ENCODE measurements at regions not wholly inside any gene's neighbourhood (a gene's known extent, or its start where the extent isn't known, plus 50 kb on each side); places are given as distances from the start of the nearest gene placed in this dataset.

DNA sequence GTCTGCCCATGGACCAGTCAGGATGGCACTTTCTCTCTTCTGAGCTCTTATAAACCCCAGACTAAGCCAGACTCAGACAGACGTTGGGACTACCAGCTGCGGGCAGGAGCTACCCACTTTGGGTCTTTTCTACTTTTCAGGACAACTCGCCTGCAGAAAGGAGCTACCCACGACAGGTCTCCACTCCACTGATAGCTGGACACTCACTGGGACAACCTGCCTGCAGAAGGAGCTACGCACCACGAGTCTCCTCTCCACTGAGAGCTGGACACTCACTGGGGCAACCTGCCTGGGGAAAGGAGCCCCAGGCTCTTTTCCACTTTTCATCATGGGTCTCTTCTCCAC is 1440.2 kb upstream of the ACO1 start:
- Histone ChIP-seq H2BK5ac (ENCODE audit: low read depth, low read length, poor library complexity) (no peak overlapping the region), H3K79me1 (ENCODE audit: low read length) (no peaks in the 10 kb centered on the region), H3K23ac (ENCODE audit: low read length) (no peak overlapping the region), H4K12ac (ENCODE audit: low read depth, low read length) (no peak overlapping the region), H3K27ac (ENCODE audit: low read depth, low read length) (no peak overlapping the region), H2BK12ac (ENCODE audit: low read length) (no peak overlapping the region), H2AK5ac (ENCODE audit: low read length) (no peak overlapping the region), H3K9me3 (ENCODE audit: insufficient read depth, low read depth, low read length) (no peaks in the 10 kb centered on the region), H3K27me3 (ENCODE audit: insufficient read depth, low read length) (no peaks in the 10 kb centered on the region), H4K91ac (ENCODE audit: low read depth, low read length) (no peak overlapping the region), H3K18ac (ENCODE audit: low read length) (no peak overlapping the region), H4K8ac (ENCODE audit: low read depth, low read length) (no peak overlapping the region), H3K4ac (ENCODE audit: low read depth, low read length) (no peak overlapping the region), H3K4me2 (ENCODE audit: low read length) (no peak overlapping the region), H3K9ac (ENCODE audit: low read length) (no peak overlapping the region), H2BK120ac (ENCODE audit: insufficient read depth, low read length, poor library complexity) (no peak overlapping the region), H3K4me3 (ENCODE audit: low read depth, low read length) (no peak overlapping the region), H2AFZ (ENCODE audit: insufficient read depth, low read length, poor library complexity) (no peak overlapping the region), H3K36me3 (ENCODE audit: control insufficient read depth in 1 of 2, insufficient read depth in 2 of 2, low read length in 2 of 2) (no peaks in the 10 kb centered on the region), H3K79me2 (ENCODE audit: control insufficient read depth, insufficient read depth, low read length, poor library complexity) (no peaks in the 10 kb centered on the region), H3K14ac (ENCODE audit: low read length) (no peak overlapping the region), H3K4me1 (ENCODE audit: control insufficient read depth in 1 of 2, insufficient read depth in 2 of 2, low read length in 2 of 2) (no peaks in the 10 kb centered on the region)
- no peak for DNase-seq
- WGBS (ENCODE audit: extremely low coverage, insufficient coverage, insufficient read length) = no CpG with 5 or more reads among the region's 6 CpGs

DNA sequence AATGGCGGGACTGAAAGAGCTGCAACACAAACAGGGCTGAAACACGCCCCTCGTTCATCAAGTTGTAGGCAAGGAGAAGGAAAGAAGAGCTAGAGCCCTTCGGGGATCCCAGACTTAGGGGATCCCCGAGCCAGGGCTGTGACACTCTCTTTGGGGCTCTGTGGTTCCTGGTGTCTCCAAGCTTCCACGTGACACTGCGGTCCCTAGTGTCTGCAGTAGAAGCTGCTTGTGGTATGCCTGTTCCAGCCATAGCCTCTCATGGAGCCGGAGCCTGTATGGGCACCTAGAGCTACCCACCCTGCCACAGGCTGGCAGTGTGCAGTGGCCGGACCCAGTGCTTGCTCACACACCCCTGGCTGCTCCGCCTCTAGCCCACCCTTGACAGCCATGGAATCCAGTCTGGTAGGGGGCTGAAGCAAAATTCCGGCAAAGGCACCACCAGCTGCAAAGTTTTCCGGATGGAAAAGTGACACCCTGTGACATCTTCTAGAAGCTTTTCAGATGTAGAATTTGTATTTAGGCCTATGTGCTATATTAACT is 1439.6 kb upstream of the ACO1 start:
- no peak for DNase-seq
- no peak overlapping the region for H3K18ac ChIP-seq (ENCODE audit: low read length)
- no peaks in the 10 kb centered on the region for H3K4me1 ChIP-seq (ENCODE audit: control insufficient read depth in 1 of 2, insufficient read depth in 2 of 2, low read length in 2 of 2)
- H2AK5ac ChIP-seq (ENCODE audit: low read length) = no peak overlapping the region
- H2BK5ac ChIP-seq (ENCODE audit: low read depth, low read length, poor library complexity) = no peak overlapping the region
- WGBS (ENCODE audit: extremely low coverage, insufficient coverage, insufficient read length) = no CpG with 5 or more reads among the region's 12 CpGs
- no peak overlapping the region for H3K9ac ChIP-seq (ENCODE audit: low read length)
- no peak overlapping the region for H2BK12ac ChIP-seq (ENCODE audit: low read length)
- no peak overlapping the region for H2AFZ ChIP-seq (ENCODE audit: insufficient read depth, low read length, poor library complexity)
- H3K9me3 ChIP-seq (ENCODE audit: insufficient read depth, low read depth, low read length) = no peaks in the 10 kb centered on the region
- H3K79me1 ChIP-seq (ENCODE audit: low read length) = no peaks in the 10 kb centered on the region
- no peak overlapping the region for H3K4ac ChIP-seq (ENCODE audit: low read depth, low read length)
- no peak overlapping the region for H3K4me3 ChIP-seq (ENCODE audit: low read depth, low read length)
- H3K14ac ChIP-seq (ENCODE audit: low read length) = no peak overlapping the region
- H4K8ac ChIP-seq (ENCODE audit: low read depth, low read length) = no peak overlapping the region
- no peaks in the 10 kb centered on the region for H3K27me3 ChIP-seq (ENCODE audit: insufficient read depth, low read length)
- no peaks in the 10 kb centered on the region for H3K79me2 ChIP-seq (ENCODE audit: control insufficient read depth, insufficient read depth, low read length, poor library complexity)
- H2BK120ac ChIP-seq (ENCODE audit: insufficient read depth, low read length, poor library complexity) = no peak overlapping the region
- no peak overlapping the region for H4K12ac ChIP-seq (ENCODE audit: low read depth, low read length)
- H3K36me3 ChIP-seq (ENCODE audit: control insufficient read depth in 1 of 2, insufficient read depth in 2 of 2, low read length in 2 of 2) = no peaks in the 10 kb centered on the region
- no peak overlapping the region for H3K23ac ChIP-seq (ENCODE audit: low read length)
- no peak overlapping the region for H3K27ac ChIP-seq (ENCODE audit: low read depth, low read length)
- H3K4me2 ChIP-seq (ENCODE audit: low read length) = no peak overlapping the region
- no peak overlapping the region for H4K91ac ChIP-seq (ENCODE audit: low read depth, low read length)

DNA sequence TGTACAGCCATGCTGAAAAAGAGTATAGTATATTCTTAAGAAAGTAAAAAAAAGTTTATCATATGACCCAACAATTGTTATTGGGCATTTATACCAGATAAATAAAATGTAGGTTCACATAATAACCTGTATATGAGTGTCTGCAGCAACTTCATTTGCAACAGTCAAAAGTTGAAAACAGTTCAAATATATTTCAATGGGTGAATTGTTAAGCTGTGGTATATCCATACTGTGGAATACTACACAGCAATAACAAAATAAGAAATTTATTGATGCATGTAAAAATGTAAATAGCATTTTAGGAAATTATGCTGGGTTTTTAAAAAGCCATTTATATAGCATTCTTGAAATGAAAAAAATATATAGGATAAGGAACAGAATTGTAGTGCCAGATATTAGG is 1420.1 kb upstream of the ACO1 start:
- Histone ChIP-seq H3K14ac (ENCODE audit: low read length) (no peak overlapping the region), H3K4me2 (ENCODE audit: low read length) (no peak overlapping the region), H3K79me1 (ENCODE audit: low read length) (no peaks in the 10 kb centered on the region), H2BK120ac (ENCODE audit: insufficient read depth, low read length, poor library complexity) (no peak overlapping the region), H3K9ac (ENCODE audit: low read length) (no peak overlapping the region), H3K27ac (ENCODE audit: low read depth, low read length) (no peak overlapping the region), H2BK5ac (ENCODE audit: low read depth, low read length, poor library complexity) (no peak overlapping the region), H4K8ac (ENCODE audit: low read depth, low read length) (no peak overlapping the region), H3K27me3 (ENCODE audit: insufficient read depth, low read length) (no peaks in the 10 kb centered on the region), H2AFZ (ENCODE audit: insufficient read depth, low read length, poor library complexity) (no peak overlapping the region), H3K36me3 (ENCODE audit: control insufficient read depth in 1 of 2, insufficient read depth in 2 of 2, low read length in 2 of 2) (no peaks in the 10 kb centered on the region), H3K23ac (ENCODE audit: low read length) (no peak overlapping the region), H2AK5ac (ENCODE audit: low read length) (no peak overlapping the region), H3K4ac (ENCODE audit: low read depth, low read length) (no peak overlapping the region), H3K9me3 (ENCODE audit: insufficient read depth, low read depth, low read length) (no peaks in the 10 kb centered on the region), H3K4me3 (ENCODE audit: low read depth, low read length) (no peak overlapping the region), H3K79me2 (ENCODE audit: control insufficient read depth, insufficient read depth, low read length, poor library complexity) (no peaks in the 10 kb centered on the region), H4K91ac (ENCODE audit: low read depth, low read length) (no peak overlapping the region), H4K12ac (ENCODE audit: low read depth, low read length) (no peak overlapping the region), H2BK12ac (ENCODE audit: low read length) (no peak overlapping the region), H3K18ac (ENCODE audit: low read length) (no peak overlapping the region), H3K4me1 (ENCODE audit: control insufficient read depth in 1 of 2, insufficient read depth in 2 of 2, low read length in 2 of 2) (no peaks in the 10 kb centered on the region)
- no peak for DNase-seq

DNA sequence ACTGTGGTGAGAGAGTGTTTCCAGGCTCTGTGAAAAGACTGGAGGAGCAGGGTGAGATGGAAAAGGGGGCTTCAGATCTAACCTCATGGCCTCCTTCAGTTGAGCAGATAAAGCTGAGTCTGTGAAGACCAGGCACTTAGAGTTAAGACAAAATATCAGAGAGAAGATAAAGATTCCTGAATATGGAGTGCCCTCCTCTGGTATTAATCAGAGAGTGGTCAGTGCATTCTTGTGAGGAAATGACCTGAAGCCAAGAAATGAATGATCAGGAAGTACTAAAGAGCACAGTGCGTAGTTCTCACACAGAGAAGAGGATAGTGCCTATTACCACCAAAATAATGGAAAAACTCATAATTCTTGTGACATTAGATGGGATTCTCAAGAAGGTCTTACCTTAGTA is 1417.0 kb upstream of the ACO1 start:
- no CpG with 5 or more reads among the region's 1 CpG for WGBS (ENCODE audit: extremely low coverage, insufficient coverage, insufficient read length)
- DNase-seq = no peak
- no peaks in the 10 kb centered on the region for H3K9me3 ChIP-seq (ENCODE audit: insufficient read depth, low read depth, low read length)

More for the DNA sequence above, 1417.0 kb upstream of the ACO1 start:
- Histone ChIP-seq H3K79me1 (ENCODE audit: low read length) (no peaks in the 10 kb centered on the region), H4K91ac (ENCODE audit: low read depth, low read length) (no peak overlapping the region), H3K18ac (ENCODE audit: low read length) (no peak overlapping the region), H3K36me3 (ENCODE audit: control insufficient read depth in 1 of 2, insufficient read depth in 2 of 2, low read length in 2 of 2) (no peaks in the 10 kb centered on the region), H3K4me3 (ENCODE audit: low read depth, low read length) (no peak overlapping the region), H3K79me2 (ENCODE audit: control insufficient read depth, insufficient read depth, low read length, poor library complexity) (no peaks in the 10 kb centered on the region), H3K4me1 (ENCODE audit: control insufficient read depth in 1 of 2, insufficient read depth in 2 of 2, low read length in 2 of 2) (no peaks in the 10 kb centered on the region), H2BK12ac (ENCODE audit: low read length) (no peak overlapping the region), H3K14ac (ENCODE audit: low read length) (no peak overlapping the region), H3K4me2 (ENCODE audit: low read length) (no peak overlapping the region), H4K8ac (ENCODE audit: low read depth, low read length) (no peak overlapping the region), H2BK120ac (ENCODE audit: insufficient read depth, low read length, poor library complexity) (no peak overlapping the region), H2BK5ac (ENCODE audit: low read depth, low read length, poor library complexity) (no peak overlapping the region), H3K27me3 (ENCODE audit: insufficient read depth, low read length) (no peaks in the 10 kb centered on the region), H3K23ac (ENCODE audit: low read length) (no peak overlapping the region), H3K4ac (ENCODE audit: low read depth, low read length) (no peak overlapping the region), H4K12ac (ENCODE audit: low read depth, low read length) (no peak overlapping the region), H3K27ac (ENCODE audit: low read depth, low read length) (no peak overlapping the region), H2AFZ (ENCODE audit: insufficient read depth, low read length, poor library complexity) (no peak overlapping the region), H2AK5ac (ENCODE audit: low read length) (no peak overlapping the region), H3K9ac (ENCODE audit: low read length) (no peak overlapping the region)
